ENCODE measurements at regions not wholly inside any gene's neighbourhood (a gene's known extent, or its start where the extent isn't known, plus 50 kb on each side); places are given as distances from the start of the nearest gene placed in this dataset.
"Not testable (repeated sequence)": the region's sequence is repeated elsewhere in the genome, so short reads cannot be mapped to it uniquely, and the experiment has no call there.

DNA sequence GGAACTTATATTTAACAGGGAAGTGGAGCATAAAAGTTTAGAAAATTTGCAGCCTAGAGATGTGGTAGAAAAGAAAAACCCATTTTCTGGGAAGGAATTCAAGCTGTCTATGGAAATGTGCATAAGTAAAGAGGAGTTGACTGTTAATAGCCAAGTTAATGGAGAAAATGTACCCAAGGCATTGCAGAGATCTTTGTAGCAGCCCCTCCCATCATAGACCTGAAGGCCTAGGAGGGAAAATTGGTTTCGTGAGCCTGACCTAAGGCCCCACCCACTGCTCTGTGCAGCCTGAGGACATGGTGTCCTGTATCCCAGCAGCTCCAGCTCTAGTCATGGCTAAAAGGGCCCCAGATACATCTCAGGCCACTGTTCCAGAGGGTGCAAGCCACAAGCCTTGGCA is 772.4 kb upstream of the RIOK2 start:
- no peak for DNase-seq

DNA sequence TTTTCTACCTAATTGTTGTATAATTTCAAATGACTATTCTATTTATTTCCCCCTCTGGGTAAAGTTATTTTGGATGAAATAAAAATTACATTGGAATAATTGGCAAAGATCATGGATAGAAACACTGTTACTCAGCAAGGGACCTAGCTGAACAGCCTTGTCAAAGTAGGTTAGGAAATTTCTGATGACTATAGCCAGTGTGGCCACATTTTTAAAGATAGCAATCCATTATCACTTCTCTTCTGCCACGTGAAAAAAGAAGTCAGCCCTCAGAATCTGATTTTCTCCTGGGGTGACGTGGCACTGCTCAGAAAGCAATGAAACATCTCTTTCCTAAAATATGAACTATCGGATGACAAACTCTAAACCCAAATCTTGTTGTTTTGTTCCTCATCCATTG is 784.2 kb upstream of the RIOK2 start:
- DNase-seq: no peak

DNA sequence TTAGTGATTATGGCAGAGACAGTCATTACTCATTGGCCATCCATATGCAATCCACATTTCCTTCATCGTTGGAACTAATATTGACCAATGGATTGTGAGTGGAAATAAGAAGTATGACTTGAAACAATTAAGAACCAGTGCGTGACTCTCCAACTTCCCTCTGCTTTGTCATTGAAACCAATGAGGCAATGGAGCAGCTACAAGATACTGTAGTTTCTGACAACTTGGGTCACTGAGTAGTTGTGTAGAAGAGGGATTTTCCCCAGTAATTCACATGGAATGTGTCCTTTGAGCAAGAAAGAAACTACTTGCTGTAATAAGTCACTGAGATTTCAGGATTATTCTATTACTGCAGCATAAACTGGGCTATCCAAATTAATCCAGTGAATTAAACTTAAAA is 785.3 kb upstream of the RIOK2 start:
- DNase-seq: no peak

DNA sequence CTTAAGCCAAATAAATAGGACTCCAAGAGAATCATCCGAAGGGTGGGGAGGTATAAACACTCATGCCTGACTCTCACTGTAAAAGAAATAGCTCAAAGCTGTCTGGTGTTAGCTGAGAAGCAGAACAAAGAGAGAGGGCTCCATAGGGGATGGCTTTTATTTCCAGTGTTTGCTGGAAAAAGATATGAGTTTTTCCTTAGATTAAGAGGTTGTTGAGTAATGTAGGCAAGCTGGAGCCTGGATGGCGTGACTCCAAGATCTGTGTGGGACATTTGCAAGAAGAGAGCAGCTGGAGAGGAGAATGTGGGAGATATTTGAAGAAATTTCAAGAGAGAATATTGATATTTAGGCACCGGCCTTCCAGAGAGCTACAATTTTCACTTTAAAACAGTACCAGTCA is 793.7 kb upstream of the RGMB start:
- DNase-seq: no peak

DNA sequence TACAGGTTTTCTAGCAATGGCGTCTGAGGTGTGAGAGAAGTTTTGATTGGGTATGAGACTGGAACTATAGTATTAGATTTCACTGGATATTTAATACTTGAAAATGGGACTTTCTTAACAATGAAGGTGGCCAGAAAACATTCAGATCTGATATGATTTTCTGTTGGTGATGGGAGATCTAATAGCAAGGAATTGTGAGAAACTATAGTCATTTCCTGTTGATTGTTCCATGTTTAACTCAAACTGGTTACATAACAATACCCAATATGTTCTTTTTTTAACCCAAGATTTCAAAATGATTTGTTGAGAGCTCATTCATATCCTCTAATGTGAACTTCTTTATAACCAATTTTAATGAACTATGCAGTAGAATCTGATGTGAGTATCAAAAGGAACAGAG is 793.2 kb upstream of the RGMB start:
- DNase-seq: no peak

DNA sequence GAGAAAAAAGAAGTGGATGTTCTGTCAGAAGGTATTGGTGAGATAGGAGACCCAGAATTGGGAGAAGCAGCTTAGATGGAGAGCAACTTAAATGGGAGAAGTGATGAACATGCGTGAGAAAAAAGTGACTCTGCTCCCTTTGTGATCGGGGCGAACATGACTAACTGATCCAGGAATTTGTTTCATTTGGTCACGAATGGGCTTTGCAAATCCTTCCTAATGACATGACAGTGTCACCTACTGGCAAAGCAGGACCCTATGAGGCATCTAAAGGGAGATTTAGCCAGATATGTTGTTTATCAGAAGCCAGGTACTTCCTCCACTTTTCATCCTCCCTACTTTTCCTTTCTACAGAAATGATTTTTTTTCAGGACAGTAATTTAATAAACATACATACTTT is 787.4 kb upstream of the RGMB start:
- no peak for DNase-seq

DNA sequence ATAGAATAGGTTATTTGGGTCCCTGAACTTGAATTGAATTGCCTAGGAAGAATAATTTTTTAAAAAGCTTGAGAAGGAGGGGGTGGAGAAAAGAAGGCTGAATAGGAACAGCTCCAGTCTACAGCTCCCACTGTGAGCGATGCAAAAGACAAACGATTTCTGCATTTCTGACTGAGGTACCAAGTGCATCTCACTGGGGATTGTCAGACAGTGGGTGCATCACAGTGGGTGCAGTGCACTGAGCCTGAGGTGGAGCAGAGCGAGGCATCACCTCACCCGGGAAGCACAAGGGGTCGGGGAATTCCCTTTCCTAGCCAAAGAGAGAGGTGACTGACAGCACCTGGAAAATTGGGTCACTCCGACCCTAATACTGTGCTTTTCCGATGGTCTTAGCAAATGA is 782.2 kb upstream of the RGMB start:
- DNase-seq: no peak

DNA sequence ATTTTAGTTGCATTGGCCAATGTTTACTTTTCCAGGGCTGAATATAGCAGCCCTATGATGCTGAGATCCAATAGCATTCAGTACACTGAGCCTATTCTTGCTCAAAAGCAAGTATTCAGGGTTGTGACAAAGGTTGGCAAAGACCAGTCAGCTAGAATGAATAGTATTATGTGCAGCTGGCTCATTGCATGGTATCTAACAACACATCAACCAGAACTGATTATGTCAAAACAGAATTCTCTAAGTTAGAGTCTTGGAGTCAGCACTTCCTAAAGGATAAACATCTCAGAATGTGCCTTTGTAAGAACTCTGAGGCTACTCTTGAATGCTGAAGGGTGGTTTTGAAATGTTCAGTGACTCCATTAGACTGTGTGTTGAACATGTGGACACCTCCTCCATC is 774.5 kb upstream of the RGMB start:
- no peak for DNase-seq

DNA sequence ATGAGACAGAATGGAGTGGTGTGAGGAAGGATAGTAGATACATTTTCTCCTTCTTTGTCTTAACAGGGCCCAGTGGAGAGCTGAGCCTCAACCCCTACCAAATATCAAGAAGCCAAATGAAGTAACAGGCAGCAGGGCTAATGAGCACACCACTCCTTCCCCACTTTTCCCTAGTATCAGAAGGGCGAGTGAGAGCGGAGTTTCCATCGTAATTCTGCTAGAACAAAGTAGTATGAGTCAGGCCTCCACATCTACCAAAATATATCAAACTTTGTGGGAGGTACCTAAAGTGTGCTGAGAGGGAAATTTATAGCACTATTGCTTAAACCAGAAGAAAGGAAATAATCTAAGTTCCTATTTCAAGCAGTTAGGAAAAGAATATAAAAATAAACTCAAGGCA is 769.0 kb upstream of the RGMB start:
- DNase-seq: no peak

DNA sequence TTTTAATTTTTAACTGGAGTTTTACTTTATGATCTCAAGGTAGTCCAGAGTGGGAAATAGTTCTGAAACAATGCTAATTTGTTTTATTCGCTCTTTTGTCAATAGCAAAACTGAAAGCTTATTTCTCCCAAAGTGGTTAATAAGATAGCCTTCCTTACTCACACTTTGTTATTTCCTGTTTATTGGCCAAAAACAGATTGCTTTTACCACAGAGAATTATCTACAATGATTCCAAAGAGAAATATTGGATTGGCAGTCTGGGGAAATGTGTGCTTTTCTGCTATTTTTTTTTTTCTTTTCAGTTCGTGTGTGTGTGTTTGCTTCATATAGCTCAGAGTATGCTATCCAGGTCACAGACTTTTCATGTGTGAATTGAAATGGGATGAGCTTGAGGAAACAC is 756.7 kb upstream of the RGMB start:
- DNase-seq: no peak

DNA sequence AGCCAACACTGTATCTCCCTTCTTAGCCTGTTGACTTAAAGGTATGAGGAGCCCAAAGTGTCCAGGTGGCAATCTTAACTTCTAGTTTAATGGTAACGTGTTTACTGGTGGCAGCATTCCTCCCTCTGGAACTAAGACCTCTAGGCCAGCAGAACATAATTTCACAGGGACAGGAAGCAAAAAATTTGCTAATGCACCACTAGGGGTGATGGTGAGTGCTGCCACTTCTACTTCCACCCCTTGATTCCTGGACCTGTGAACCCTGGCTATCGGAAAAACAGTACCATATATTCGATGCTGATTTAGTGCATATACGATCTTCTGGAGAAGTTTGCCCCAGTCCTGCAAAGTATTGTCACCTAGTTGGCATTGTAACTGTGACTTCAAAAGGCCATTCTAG is 743.2 kb upstream of the RGMB start:
- DNase-seq: not testable (repeated sequence)

DNA sequence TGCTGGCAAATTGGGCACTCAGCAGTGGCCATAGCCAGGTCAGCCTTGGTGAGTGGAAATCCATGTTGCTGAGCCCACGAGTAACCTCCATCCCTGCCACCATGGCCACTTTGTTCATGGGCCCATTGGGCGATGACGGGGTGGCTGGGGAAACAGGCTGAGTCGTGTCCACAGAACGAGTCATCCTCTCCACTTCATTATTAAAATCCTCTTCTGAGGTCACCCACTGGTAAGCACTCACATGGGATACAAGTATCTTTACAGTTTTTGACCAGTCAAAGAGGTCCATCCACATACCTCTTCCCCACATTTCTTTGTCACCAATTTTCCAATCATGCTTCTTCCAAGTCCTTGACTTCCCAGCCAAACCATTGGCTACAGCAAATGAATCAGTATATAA is 742.4 kb upstream of the RGMB start:
- not testable (repeated sequence) for DNase-seq

DNA sequence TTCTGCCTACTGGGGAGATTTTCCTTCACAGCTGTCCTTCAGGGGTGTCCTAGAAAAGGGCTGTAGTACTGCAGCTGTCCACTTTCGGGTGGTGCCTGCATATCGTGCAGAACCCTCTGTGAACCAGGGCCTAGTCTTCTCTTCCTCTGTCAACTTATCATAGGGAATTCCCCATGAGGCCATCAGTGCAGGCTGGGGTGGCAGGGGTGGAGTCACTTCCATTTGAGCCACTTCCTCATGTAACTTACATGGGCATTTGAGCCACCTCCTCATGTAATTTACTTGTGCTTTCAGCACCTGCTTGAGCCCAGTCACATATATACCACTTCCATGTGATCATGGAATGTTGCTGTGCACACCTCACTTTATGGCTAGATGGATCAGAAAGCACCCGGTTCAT is 742.0 kb upstream of the RGMB start:
- no peak for DNase-seq

DNA sequence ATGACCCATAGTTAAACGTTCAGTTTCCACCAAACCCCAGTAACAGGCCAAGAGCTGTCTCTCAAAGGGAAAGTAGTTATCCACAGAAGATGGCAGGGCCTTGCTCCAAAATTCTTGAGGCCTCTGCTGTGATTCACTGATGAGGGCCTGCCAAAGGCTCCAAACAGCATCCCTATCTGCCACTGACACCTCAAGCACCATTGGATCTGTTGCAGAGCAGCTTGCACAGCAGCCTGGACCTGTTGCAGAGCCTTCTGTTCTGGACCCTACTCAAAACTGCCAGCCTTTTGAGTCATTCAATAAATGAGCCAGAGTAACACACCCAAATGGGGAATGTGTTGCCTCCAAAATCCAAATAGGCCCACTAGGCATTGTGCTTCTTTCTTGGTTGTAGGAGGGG is 741.5 kb upstream of the RGMB start:
- DNase-seq: no peak

DNA sequence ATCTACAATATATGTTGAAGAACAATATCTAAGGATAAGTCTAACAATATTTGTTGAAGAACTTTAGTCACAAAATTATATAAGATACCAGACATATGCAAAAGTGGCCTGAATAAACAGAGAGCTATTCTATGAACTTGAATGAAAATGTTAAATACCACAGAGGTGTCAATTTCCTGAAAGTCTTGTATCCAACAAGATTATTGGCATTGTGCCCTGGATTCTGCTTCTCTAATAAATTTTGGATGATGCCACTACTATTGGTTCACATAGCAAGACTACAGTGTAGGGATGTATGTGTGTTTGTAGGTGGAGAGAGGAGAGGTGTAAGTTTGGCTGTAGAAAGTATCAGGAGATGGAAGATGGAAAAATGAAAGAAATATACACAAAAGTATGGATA is 731.8 kb upstream of the RGMB start:
- no peak for DNase-seq

DNA sequence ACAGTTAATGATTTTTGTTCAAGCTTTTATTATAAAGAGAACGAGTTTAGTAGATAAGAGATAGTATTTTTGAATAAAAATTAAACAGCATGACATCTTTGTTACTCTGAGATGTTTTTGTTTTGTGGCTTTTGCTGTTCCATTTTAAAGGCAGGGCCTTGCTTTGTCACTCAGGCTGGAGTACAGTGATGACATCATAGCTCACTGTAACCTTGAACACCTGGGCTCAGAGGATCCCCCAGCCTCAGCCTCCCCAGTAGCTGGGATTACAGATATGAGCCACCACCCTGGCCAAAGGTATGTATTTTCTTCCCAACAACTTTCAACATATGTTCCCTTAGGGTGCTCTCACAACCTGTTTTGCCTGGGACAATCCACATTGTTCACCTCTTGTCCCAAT is 730.9 kb upstream of the RGMB start:
- DNase-seq: no peak

DNA sequence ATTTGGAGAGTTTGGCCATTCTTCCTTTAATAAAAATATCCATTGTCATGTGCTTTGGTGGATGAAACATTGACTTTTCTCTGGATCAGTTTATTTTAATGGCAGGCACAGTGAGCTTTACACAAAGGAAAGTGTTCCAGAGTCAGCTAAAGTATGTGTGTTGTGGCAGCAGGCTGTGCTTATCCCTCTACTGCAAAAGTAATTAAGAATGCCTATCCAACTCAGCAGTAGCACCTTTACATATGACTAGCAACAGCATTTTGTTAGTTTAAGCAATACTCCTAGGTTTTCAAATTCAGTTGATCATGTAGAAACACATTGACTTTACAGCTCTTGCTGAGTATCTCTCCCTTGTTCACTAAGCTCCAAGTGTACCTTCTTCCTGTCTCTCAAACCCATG is 730.5 kb upstream of the RGMB start:
- DNase-seq: no peak

DNA sequence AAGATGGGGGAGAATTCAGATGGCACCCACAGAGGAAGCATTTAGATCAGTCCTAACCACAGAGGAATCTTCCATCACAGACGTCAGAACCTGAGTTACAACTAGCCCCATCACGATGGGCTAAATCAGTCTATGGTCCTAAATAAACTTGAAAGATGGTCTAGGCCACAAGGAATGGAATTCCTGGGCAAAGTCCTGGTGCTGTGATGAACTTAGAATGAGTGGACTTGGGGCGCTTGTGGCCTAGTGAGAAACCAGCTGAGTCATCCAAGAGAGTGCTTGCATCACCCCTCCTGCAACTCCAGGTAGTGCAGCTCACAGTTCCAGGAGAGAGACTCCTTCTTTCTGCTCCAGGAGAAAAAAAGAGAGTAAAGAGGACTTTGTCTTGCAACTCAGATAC is 722.9 kb upstream of the RGMB start:
- no peak for DNase-seq

DNA sequence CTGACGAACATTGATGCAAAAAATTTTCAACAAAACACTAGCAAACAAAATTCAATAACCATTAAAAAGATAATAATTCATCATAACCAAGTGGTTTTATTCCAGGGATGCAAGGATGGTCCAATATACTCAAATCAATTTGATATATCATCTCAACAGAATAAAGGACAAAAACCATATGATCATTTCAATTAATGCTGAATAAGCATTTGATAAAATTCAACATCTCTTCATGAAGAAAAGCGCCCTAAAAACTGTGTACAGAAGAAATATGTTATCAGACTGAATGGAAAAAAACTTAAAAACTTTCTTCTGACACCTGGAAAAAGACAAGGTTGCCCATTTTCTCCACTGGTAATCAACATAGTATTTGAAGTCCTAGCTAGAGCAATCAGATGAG is 720.3 kb upstream of the RGMB start:
- DNase-seq: no peak

DNA sequence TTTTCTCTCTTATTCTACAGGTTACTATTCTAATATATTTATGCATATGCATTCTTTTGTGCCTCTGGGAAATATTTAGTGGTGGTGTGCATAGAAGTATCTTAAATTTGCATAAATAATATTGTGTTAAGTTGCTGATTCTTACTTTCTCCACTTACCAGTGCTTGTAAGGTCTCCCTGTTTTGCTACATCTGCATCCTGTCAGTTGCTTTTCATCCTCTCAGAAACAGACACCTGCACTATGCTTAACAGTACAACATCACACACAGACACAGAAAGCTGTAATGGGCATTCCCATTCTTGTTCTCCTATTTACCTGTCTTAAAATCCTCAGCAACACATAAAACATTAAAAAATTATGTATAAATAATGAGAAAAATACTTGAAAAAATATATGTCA is 713.3 kb upstream of the RGMB start:
- no peak for DNase-seq

DNA sequence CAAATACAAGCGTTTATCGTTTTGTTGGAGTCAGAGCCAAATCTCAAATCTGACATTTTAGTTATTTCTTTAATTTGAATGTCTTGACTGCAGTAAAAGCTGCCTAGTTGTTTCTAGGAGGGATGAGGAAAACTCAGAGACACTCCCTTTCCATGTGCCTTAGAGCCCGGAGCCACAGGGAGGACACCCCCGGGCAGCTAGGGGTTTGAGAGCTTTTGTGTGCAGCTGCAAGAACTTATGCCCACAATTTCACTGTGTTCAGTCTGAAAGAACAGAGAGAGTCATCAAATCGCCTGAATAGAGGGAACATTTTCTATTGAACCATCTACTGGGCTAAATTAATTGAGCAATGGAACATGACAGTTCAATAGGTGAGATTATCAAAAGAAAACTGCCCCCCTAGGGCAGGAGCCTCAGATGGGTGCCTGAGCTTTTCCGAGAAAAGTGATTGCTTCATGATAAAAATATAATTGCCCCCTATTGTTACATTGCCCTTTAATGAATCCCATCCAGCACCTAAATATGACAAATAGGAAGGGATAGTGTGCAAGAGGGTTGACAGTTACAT is 709.3 kb upstream of the RGMB start:
- DNase-seq: no peak

DNA sequence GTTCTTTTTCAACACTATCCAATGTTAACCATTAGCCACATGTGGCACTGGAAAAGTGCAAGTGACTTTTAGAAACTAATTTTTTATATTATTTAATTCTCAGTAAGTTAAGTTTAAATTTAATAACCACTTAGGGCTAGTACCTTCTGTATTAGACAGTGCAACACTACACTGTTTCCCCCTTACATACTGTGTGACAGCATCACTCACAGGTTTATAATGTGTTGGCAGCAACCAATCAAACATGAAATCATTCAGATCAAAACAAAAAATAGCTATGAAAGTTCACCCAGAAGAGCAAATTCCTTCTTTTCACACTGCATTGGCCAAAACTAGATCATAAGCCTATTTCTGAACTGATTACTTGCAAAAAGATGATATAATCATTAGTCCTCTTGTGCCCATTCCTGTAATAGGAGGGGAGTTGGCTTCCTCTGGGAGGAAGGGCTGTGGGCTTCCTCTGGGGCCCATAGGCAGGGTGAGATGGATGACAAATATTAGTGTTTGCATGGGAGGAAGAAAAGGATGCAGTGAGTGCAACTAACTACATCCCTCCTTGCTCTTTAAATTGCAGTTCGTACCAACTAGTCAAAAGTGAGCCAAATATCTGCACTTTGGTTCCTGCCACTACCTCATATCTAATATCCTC is 708.1 kb upstream of the RGMB start:
- DNase-seq: no peak

DNA sequence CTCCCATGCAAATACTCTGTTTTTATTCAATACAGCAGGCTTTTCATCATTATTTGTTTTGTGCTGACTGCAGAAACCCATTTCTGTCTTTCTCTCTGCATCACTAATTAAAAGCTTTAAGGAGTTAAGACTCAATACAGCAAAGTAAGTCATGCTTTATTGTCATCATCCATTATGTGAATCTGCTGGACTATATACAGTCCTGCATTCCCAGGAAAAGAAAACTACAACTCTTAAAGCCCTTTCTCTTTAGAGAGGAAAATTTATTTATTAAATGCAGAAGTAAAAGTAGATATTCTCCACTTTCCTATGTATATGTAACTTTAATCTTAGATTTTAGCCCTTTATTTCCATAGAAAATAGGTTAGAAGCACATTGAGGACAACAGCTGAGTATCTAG is 706.6 kb upstream of the RGMB start:
- DNase-seq: no peak

DNA sequence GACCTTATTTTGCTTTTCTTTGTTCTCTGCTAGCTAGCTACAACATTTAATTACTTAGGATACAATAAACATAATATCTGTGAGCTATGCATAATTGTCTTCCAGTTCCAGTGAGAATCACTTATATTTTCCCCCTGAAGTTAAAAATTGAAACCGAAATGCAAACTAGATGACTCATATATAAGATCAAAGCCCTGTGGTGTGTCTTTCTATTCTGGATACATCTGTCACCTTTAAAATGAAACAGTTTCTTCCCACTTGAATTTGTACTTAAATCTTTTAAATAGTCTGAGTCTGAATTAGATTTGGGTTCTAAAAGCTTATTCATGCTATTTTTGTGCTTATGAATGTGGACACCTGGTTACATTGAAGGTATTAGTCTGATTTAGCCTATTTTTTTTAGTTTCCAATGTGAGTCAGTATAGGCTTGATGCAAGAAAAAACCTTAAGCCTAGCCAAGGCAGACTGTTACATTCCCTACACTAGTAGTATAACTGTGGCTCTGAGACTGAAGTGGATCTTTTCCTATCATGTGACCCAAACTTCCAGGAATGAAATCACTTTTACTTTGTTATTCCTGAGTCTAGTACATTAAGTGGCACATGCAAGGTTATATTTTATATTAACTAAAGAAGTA is 703.5 kb upstream of the RGMB start:
- DNase-seq: no peak

DNA sequence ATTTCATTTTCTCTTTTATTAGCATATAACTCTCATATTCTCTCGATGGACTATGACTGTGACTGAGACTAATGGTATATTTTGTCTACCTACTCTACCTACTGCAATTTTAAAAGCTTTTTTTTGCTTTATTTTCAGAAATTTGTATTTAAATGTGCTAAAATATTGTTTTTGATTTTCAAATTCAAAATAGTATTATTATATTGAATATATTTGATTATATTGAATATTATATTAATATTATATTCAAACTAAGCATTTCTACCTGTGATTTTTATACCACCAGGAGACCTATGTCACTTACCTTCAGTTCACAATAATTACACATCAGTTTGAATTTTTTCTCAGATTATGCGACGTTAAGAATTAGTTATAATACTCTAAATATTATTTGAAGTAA is 700.5 kb upstream of the RGMB start:
- DNase-seq: no peak

Data from SHP77 (cell line).